DOHH2 (cell line): ENCODE measurements at regions not wholly inside any gene's neighbourhood (a gene's known extent, or its start where the extent isn't known, plus 50 kb on each side); places are given as distances from the start of the nearest gene placed in this dataset.

Experiments
- CTCF ChIP-seq: fragments of 200-600 bp; sonication (generic); IDR thresholded peaks from one replicate; pipeline ENCODE4 v1.5.1; 2014; ENCODE audit warnings: antibody characterized with exemption, mild to moderate bottlenecking, low read depth, low read length; ENCODE audit not compliant: poor library complexity, severe bottlenecking
- EZH2phosphoT487 ChIP-seq: fragments of 200-600 bp; sonication (generic); IDR thresholded peaks from 2 replicates; pipeline ENCODE4 v1.6.1; 2017; ENCODE audit warnings: borderline replicate concordance, mild to moderate bottlenecking, antibody characterized with exemption, low read length, moderate library complexity, mixed read lengths

DNA sequence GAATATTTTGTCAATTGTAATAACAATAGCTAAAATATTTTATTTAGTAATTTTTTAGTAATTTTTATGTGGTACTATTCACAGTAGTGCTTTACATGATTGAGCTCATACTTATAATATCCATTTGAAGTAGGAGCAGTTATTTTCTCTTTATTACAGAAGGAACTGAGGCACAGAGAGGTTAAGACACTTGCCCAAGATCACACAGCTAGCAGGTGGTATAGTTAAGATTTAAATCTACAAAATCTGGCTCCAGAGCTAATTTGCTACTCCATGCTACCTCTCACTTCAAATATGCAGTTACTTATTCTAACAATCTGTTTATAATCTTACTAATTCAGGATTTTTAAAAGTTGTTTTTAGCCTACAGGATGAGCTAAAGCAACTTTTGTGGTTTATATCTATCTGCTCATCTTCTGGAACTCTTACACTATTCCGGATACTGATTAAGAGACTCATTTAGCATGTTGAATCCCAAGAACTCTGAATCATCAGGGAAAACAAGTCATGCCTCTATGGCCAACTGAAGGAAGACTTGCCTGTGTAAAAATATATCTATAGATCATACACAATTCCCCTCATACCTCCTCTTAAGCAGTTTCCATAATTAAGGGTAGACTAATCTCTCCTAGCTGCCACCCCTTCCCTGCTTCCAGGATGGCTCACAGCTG is 324.2 kb downstream of the UBE3D start:
- no peak for TF ChIP-seq CTCF
- TF ChIP-seq EZH2phosphoT487 = no peak
